ENCODE measurements at regions not wholly inside any gene's neighbourhood (a gene's known extent, or its start where the extent isn't known, plus 50 kb on each side); places are given as distances from the start of the nearest gene placed in this dataset.

GRCh38 chr9:80097476-80097875 is 525.7 kb downstream of the TLE4 start:
- Mint-ChIP-seq H3K36me3 (ENCODE audit: insufficient read depth) (no peaks in the 10 kb centered on the region), H3K9me3 (peaks cover 3% of the 10 kb centered on the region)
- no peak for DNase-seq (ENCODE audit: low spot score in 2 of 2)

GRCh38 chr9:80094176-80094771 is 522.5 kb downstream of the TLE4 start:
- Mint-ChIP-seq H3K9me3 (peaks cover 3% of the 10 kb centered on the region), H3K36me3 (ENCODE audit: insufficient read depth) (no peaks in the 10 kb centered on the region), H3K4me1 (no peaks in the 10 kb centered on the region), H3K4me3 (no peak overlapping the region), H3K27ac (ENCODE audit: low read depth) (no peak overlapping the region), H3K27me3 (peaks cover 7% of the 10 kb centered on the region)
- DNase-seq (ENCODE audit: low spot score in 2 of 2) (no peak), ATAC-seq (replicated peaks; ENCODE audit: extremely low read depth, poor library complexity, severe bottlenecking) (no peak)

More at GRCh38 chr9:80097476-80097875, 525.7 kb downstream of the TLE4 start:
- H3K4me3 Mint-ChIP-seq: no peak overlapping the region
- no peak overlapping the region for H3K27ac Mint-ChIP-seq (ENCODE audit: low read depth)
- H3K4me1 Mint-ChIP-seq: no peaks in the 10 kb centered on the region
- H3K27me3 Mint-ChIP-seq: no peaks in the 10 kb centered on the region
- ATAC-seq (replicated peaks; ENCODE audit: extremely low read depth, poor library complexity, severe bottlenecking): no peak

GRCh38 chr9:80093695-80094094 is 521.9 kb downstream of the TLE4 start:
- Mint-ChIP-seq H3K36me3 (ENCODE audit: insufficient read depth) (no peaks in the 10 kb centered on the region), H3K4me1 (no peaks in the 10 kb centered on the region), H3K27me3 (peaks cover 7% of the 10 kb centered on the region), H3K4me3 (no peak overlapping the region), H3K27ac (ENCODE audit: low read depth) (no peak overlapping the region), H3K9me3 (peaks cover 3% of the 10 kb centered on the region)
- ATAC-seq (replicated peaks; ENCODE audit: extremely low read depth, poor library complexity, severe bottlenecking) (no peak), DNase-seq (ENCODE audit: low spot score in 2 of 2) (no peak)

GRCh38 chr9:80091526-80091925 is 519.8 kb downstream of the TLE4 start:
- Mint-ChIP-seq H3K36me3 (ENCODE audit: insufficient read depth) (no peaks in the 10 kb centered on the region), H3K9me3 (peaks cover 3% of the 10 kb centered on the region), H3K27me3 (peaks cover 7% of the 10 kb centered on the region), H3K4me3 (no peak overlapping the region), H3K4me1 (no peaks in the 10 kb centered on the region), H3K27ac (ENCODE audit: low read depth) (no peak overlapping the region)
- DNase-seq (ENCODE audit: low spot score in 2 of 2) (no peak), ATAC-seq (replicated peaks; ENCODE audit: extremely low read depth, poor library complexity, severe bottlenecking) (no peak)

GRCh38 chr9:80090317-80090716 is 518.6 kb downstream of the TLE4 start:
- H3K36me3 Mint-ChIP-seq (ENCODE audit: insufficient read depth): no peaks in the 10 kb centered on the region
- H3K4me3 Mint-ChIP-seq: no peak overlapping the region

GRCh38 chr9:80086822-80087345 is 515.1 kb downstream of the TLE4 start:
- no peak for DNase-seq (ENCODE audit: low spot score in 2 of 2)
- ATAC-seq (replicated peaks; ENCODE audit: extremely low read depth, poor library complexity, severe bottlenecking): no peak
- no peaks in the 10 kb centered on the region for H3K4me1 Mint-ChIP-seq
- no peak overlapping the region for H3K27ac Mint-ChIP-seq (ENCODE audit: low read depth)
- H3K4me3 Mint-ChIP-seq: no peak overlapping the region
- no peaks in the 10 kb centered on the region for H3K9me3 Mint-ChIP-seq
- peaks cover 7% of the 10 kb centered on the region for H3K27me3 Mint-ChIP-seq
- H3K36me3 Mint-ChIP-seq (ENCODE audit: insufficient read depth): no peaks in the 10 kb centered on the region

More at GRCh38 chr9:80090317-80090716, 518.6 kb downstream of the TLE4 start:
- H3K27ac Mint-ChIP-seq (ENCODE audit: low read depth): no peak overlapping the region
- H3K9me3 Mint-ChIP-seq: peaks cover 1% of the 10 kb centered on the region
- DNase-seq (ENCODE audit: low spot score in 2 of 2) (no peak), ATAC-seq (replicated peaks; ENCODE audit: extremely low read depth, poor library complexity, severe bottlenecking) (no peak)
- H3K4me1 Mint-ChIP-seq: no peaks in the 10 kb centered on the region
- H3K27me3 Mint-ChIP-seq: peaks cover 7% of the 10 kb centered on the region

- Mint-ChIP-seq H3K36me3 (ENCODE audit: insufficient read depth) (no peaks in the 10 kb centered on the region), H3K27ac (ENCODE audit: low read depth) (no peak overlapping the region), H3K4me1 (no peaks in the 10 kb centered on the region), H3K4me3 (no peak overlapping the region), H3K27me3 (peaks cover 7% of the 10 kb centered on the region), H3K9me3 (no peaks in the 10 kb centered on the region)
- no peak for DNase-seq (ENCODE audit: low spot score in 2 of 2)
- no peak for ATAC-seq (replicated peaks; ENCODE audit: extremely low read depth, poor library complexity, severe bottlenecking)
Observed at GRCh38 chr9:80086386-80086785, 514.6 kb downstream of the TLE4 start.

- ATAC-seq (replicated peaks; ENCODE audit: extremely low read depth, poor library complexity, severe bottlenecking): no peak
- Mint-ChIP-seq H3K27ac (ENCODE audit: low read depth) (no peak overlapping the region), H3K4me1 (no peaks in the 10 kb centered on the region), H3K36me3 (ENCODE audit: insufficient read depth) (no peaks in the 10 kb centered on the region), H3K4me3 (no peak overlapping the region), H3K27me3 (peaks cover 7% of the 10 kb centered on the region), H3K9me3 (no peaks in the 10 kb centered on the region)
- no peak for DNase-seq (ENCODE audit: low spot score in 2 of 2)
Observed at GRCh38 chr9:80085668-80086067, 513.9 kb downstream of the TLE4 start.

GRCh38 chr9:80082213-80082612 is 510.4 kb downstream of the TLE4 start:
- H3K27ac Mint-ChIP-seq (ENCODE audit: low read depth): no peak overlapping the region
- no peak for DNase-seq (ENCODE audit: low spot score in 2 of 2)
- ATAC-seq (replicated peaks; ENCODE audit: extremely low read depth, poor library complexity, severe bottlenecking): no peak
- H3K27me3 Mint-ChIP-seq: no peaks in the 10 kb centered on the region
- no peak overlapping the region for H3K4me3 Mint-ChIP-seq
- no peaks in the 10 kb centered on the region for H3K4me1 Mint-ChIP-seq
- H3K36me3 Mint-ChIP-seq (ENCODE audit: insufficient read depth): no peaks in the 10 kb centered on the region
- H3K9me3 Mint-ChIP-seq: no peaks in the 10 kb centered on the region

GRCh38 chr9:80078826-80079225 is 507.1 kb downstream of the TLE4 start:
- Mint-ChIP-seq H3K4me1 (no peaks in the 10 kb centered on the region), H3K4me3 (no peak overlapping the region), H3K27ac (ENCODE audit: low read depth) (no peak overlapping the region), H3K27me3 (no peaks in the 10 kb centered on the region), H3K9me3 (no peaks in the 10 kb centered on the region), H3K36me3 (ENCODE audit: insufficient read depth) (no peaks in the 10 kb centered on the region)
- ATAC-seq (replicated peaks; ENCODE audit: extremely low read depth, poor library complexity, severe bottlenecking): no peak
- DNase-seq (ENCODE audit: low spot score in 2 of 2): no peak

- Mint-ChIP-seq H3K4me3 (no peak overlapping the region), H3K9me3 (no peaks in the 10 kb centered on the region), H3K27me3 (no peaks in the 10 kb centered on the region), H3K36me3 (ENCODE audit: insufficient read depth) (no peaks in the 10 kb centered on the region), H3K27ac (ENCODE audit: low read depth) (no peak overlapping the region), H3K4me1 (no peaks in the 10 kb centered on the region)
- DNase-seq (ENCODE audit: low spot score in 2 of 2) (no peak), ATAC-seq (replicated peaks; ENCODE audit: extremely low read depth, poor library complexity, severe bottlenecking) (no peak)
Observed at GRCh38 chr9:80077059-80077458, 505.3 kb downstream of the TLE4 start.

GRCh38 chr9:80076162-80076561 is 504.4 kb downstream of the TLE4 start:
- Mint-ChIP-seq H3K4me1 (no peaks in the 10 kb centered on the region), H3K4me3 (no peak overlapping the region), H3K36me3 (ENCODE audit: insufficient read depth) (no peaks in the 10 kb centered on the region), H3K27me3 (no peaks in the 10 kb centered on the region), H3K27ac (ENCODE audit: low read depth) (no peak overlapping the region), H3K9me3 (no peaks in the 10 kb centered on the region)
- DNase-seq (ENCODE audit: low spot score in 2 of 2) (no peak), ATAC-seq (replicated peaks; ENCODE audit: extremely low read depth, poor library complexity, severe bottlenecking) (no peak)

- DNase-seq (ENCODE audit: low spot score in 2 of 2) (no peak), ATAC-seq (replicated peaks; ENCODE audit: extremely low read depth, poor library complexity, severe bottlenecking) (no peak)
- Mint-ChIP-seq H3K27ac (ENCODE audit: low read depth) (no peak overlapping the region), H3K4me3 (no peak overlapping the region), H3K9me3 (no peaks in the 10 kb centered on the region), H3K27me3 (no peaks in the 10 kb centered on the region), H3K36me3 (ENCODE audit: insufficient read depth) (no peaks in the 10 kb centered on the region), H3K4me1 (no peaks in the 10 kb centered on the region)
Observed at GRCh38 chr9:80074439-80074838, 502.7 kb downstream of the TLE4 start.

All from central memory CD8-positive, alpha-beta T cell (primary cell).